GM19351 (cell line): ENCODE measurements at regions not wholly inside any gene's neighbourhood (a gene's known extent, or its start where the extent isn't known, plus 50 kb on each side); places are given as distances from the start of the nearest gene placed in this dataset.
"Not testable (repeated sequence)": the region's sequence is repeated elsewhere in the genome, so short reads cannot be mapped to it uniquely, and the experiment has no call there.

Source experiments
- ATAC-seq: cut with Tn5 transposase; IDR thresholded peaks from one replicate; pipeline ENCODE4 v1.9.1; 2021; ENCODE audit warnings: mild to moderate bottlenecking, moderate library complexity; ENCODE audit not compliant: unreplicated experiment

GRCh38 chr6:137545073-137545472 is 50.9 kb upstream of the OLIG3 start:
- no peak for ATAC-seq

- ATAC-seq, result no peak
Observed at GRCh38 chr6:137547186-137547585, 53.0 kb upstream of the OLIG3 start.

- no peak for ATAC-seq
Observed at GRCh38 chr6:137547601-137548000, 53.4 kb upstream of the OLIG3 start.

- no peak for ATAC-seq
Observed at GRCh38 chr6:137549106-137549505, 54.9 kb upstream of the OLIG3 start.

- no peak for ATAC-seq
Observed at GRCh38 chr6:137550535-137550934, 56.3 kb upstream of the OLIG3 start.

- ATAC-seq, result no peak
Observed at GRCh38 chr6:137552146-137552545, 58.0 kb upstream of the OLIG3 start.

- ATAC-seq, result no peak
Observed at GRCh38 chr6:137552809-137553208, 58.6 kb upstream of the OLIG3 start.

GRCh38 chr6:137559521-137560183 is 65.5 kb upstream of the OLIG3 start:
- not testable (repeated sequence) for ATAC-seq

GRCh38 chr6:137560184-137560563 is 66.0 kb upstream of the OLIG3 start:
- no peak for ATAC-seq

GRCh38 chr6:137568067-137568466 is 73.9 kb upstream of the OLIG3 start:
- no peak for ATAC-seq

- no peak for ATAC-seq
Observed at GRCh38 chr6:137570393-137570792, 76.2 kb upstream of the OLIG3 start.

GRCh38 chr6:137571854-137572253 is 77.7 kb upstream of the OLIG3 start:
- ATAC-seq, result peak; percentile 69

GRCh38 chr6:137573739-137574138 is 79.5 kb upstream of the OLIG3 start:
- no peak for ATAC-seq

- ATAC-seq, result no peak
Observed at GRCh38 chr6:137579612-137580011, 85.4 kb upstream of the OLIG3 start.

GRCh38 chr6:137581019-137581707 is 87.0 kb upstream of the OLIG3 start:
- ATAC-seq, result peak; percentile 83

- not testable (repeated sequence) for ATAC-seq
Observed at GRCh38 chr6:137583519-137583918, 89.3 kb upstream of the OLIG3 start.

- no peak for ATAC-seq
Observed at GRCh38 chr6:137588472-137588871, 94.3 kb upstream of the OLIG3 start.

GRCh38 chr6:137589067-137589848 is 95.1 kb upstream of the OLIG3 start:
- ATAC-seq, result peak; percentile 100

- no peak for ATAC-seq
Observed at GRCh38 chr6:137590684-137591083, 96.5 kb upstream of the OLIG3 start.

- no peak for ATAC-seq
Observed at GRCh38 chr6:137601471-137601870, 107.3 kb upstream of the OLIG3 start.

- ATAC-seq, result no peak
Observed at GRCh38 chr6:137602313-137603197, 108.4 kb upstream of the OLIG3 start.
